ENCODE measurements at regions not wholly inside any gene's neighbourhood (a gene's known extent, or its start where the extent isn't known, plus 50 kb on each side); places are given as distances from the start of the nearest gene placed in this dataset.

- TF ChIP-seq, protein P1, sequence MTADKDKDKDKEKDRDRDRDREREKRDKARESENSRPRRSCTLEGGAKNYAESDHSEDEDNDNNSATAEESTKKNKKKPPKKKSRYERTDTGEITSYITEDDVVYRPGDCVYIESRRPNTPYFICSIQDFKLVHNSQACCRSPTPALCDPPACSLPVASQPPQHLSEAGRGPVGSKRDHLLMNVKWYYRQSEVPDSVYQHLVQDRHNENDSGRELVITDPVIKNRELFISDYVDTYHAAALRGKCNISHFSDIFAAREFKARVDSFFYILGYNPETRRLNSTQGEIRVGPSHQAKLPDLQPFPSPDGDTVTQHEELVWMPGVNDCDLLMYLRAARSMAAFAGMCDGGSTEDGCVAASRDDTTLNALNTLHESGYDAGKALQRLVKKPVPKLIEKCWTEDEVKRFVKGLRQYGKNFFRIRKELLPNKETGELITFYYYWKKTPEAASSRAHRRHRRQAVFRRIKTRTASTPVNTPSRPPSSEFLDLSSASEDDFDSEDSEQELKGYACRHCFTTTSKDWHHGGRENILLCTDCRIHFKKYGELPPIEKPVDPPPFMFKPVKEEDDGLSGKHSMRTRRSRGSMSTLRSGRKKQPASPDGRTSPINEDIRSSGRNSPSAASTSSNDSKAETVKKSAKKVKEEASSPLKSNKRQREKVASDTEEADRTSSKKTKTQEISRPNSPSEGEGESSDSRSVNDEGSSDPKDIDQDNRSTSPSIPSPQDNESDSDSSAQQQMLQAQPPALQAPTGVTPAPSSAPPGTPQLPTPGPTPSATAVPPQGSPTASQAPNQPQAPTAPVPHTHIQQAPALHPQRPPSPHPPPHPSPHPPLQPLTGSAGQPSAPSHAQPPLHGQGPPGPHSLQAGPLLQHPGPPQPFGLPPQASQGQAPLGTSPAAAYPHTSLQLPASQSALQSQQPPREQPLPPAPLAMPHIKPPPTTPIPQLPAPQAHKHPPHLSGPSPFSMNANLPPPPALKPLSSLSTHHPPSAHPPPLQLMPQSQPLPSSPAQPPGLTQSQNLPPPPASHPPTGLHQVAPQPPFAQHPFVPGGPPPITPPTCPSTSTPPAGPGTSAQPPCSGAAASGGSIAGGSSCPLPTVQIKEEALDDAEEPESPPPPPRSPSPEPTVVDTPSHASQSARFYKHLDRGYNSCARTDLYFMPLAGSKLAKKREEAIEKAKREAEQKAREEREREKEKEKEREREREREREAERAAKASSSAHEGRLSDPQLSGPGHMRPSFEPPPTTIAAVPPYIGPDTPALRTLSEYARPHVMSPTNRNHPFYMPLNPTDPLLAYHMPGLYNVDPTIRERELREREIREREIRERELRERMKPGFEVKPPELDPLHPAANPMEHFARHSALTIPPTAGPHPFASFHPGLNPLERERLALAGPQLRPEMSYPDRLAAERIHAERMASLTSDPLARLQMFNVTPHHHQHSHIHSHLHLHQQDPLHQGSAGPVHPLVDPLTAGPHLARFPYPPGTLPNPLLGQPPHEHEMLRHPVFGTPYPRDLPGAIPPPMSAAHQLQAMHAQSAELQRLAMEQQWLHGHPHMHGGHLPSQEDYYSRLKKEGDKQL (CRISPR knock-in tag; IDR thresholded peaks at IDR 0.05; ENCODE audit: low read depth) = peak; percentile 74; the same call in 1 of the 2 replicates
- TF ChIP-seq HOXA5 (CRISPR knock-in tag; IDR thresholded peaks at IDR 0.05) (peak; percentile 55; the same call in 1 of the 2 replicates), ZNF660 (CRISPR knock-in tag; IDR thresholded peaks at IDR 0.05; ENCODE audit: borderline replicate concordance, low read depth) (no peak), MAZ (IDR thresholded peaks at IDR 0.05; ENCODE audit: borderline replicate concordance, low read depth, low read length) (peak; percentile 73; the same call in 1 of the 2 replicates), MAZ (CRISPR knock-in tag; IDR thresholded peaks at IDR 0.05; ENCODE audit: low read depth) (peak; percentile 31; the same call in 1 of the 2 replicates), HOXA3 (CRISPR knock-in tag; IDR thresholded peaks at IDR 0.05) (peak; percentile 92; the same call in 1 of the 2 replicates), HNF4A (CRISPR knock-in tag; IDR thresholded peaks at IDR 0.05) (peak; percentile 99), RCOR2 (CRISPR knock-in tag; IDR thresholded peaks at IDR 0.05) (peak; percentile 56; the same call in 1 of the 2 replicates), ONECUT2 (CRISPR knock-in tag; IDR thresholded peaks at IDR 0.05) (no peak), PITX1 (CRISPR knock-in tag; IDR thresholded peaks at IDR 0.05) (peak; percentile 96), HNF1B (CRISPR knock-in tag; IDR thresholded peaks at IDR 0.05) (peak; percentile 93), TBL1XR1 (IDR thresholded peaks at IDR 0.05; ENCODE audit: borderline replicate concordance, low read length, partially characterized antibody) (no peak), GABPB1 (CRISPR knock-in tag; IDR thresholded peaks at IDR 0.05) (peak; percentile 46; the same call in 1 of the 2 replicates), ELF1 (CRISPR knock-in tag; IDR thresholded peaks at IDR 0.05) (no peak), NONO (IDR thresholded peaks at IDR 0.05) (no peak), NONO (CRISPR knock-in tag; conservative IDR thresholded peaks at IDR 0.05) (peak; percentile 77), ARNTL (CRISPR knock-in tag; IDR thresholded peaks at IDR 0.05) (peak; percentile 75), NCOA2 (CRISPR knock-in tag; IDR thresholded peaks at IDR 0.05) (peak; percentile 90), ZNF12 (CRISPR knock-in tag; IDR thresholded peaks at IDR 0.05) (peak; percentile 92), ZBTB7B (CRISPR knock-in tag; IDR thresholded peaks at IDR 0.05) (peak; percentile 82; the same call in 1 of the 2 replicates), ZNF350 (CRISPR knock-in tag; IDR thresholded peaks at IDR 0.05; ENCODE audit: borderline replicate concordance, low read depth) (peak; percentile 85), TGIF2 (CRISPR knock-in tag; IDR thresholded peaks at IDR 0.05) (peak; percentile 95), TP53 (CRISPR knock-in tag; conservative IDR thresholded peaks at IDR 0.05) (no peak)
Observed at GRCh38 chr3:160106905-160107861, 118.0 kb upstream of the C3orf80 start (continued).
